H1 (cell line): ENCODE measurements at regions not wholly inside any gene's neighbourhood (a gene's known extent, or its start where the extent isn't known, plus 50 kb on each side); places are given as distances from the start of the nearest gene placed in this dataset.
"Not testable (repeated sequence)": the region's sequence is repeated elsewhere in the genome, so short reads cannot be mapped to it uniquely, and the experiment has no call there.

Experiments
- CTCF ChIA-PET: fragments of 300-600 bp; sonication (Branson Sonifier 250); formaldehyde crosslinking; loops from one replicate; lab custom pipeline; 2021; ENCODE audit not compliant: partially characterized antibody; lab: Charles Lee
- POLR2A ChIA-PET: fragments of 300-600 bp; sonication (Branson Sonifier 250); formaldehyde crosslinking; loops from one replicate; lab custom pipeline; 2021; ENCODE audit warnings: inconsistent platforms; ENCODE audit not compliant: partially characterized antibody; lab: Charles Lee
- DNase-seq, 2 experiments: peaks; one replicate each; pipeline versions ENCODE4 v3.0.0 to v3.0.0-alpha.2; 2010 to 2022; ENCODE audit warnings: low spot score in 2 of 2, low read depth in 1 of 2, mixed read lengths in 1 of 2
- FAIRE-seq: peaks from 2 replicates; lab custom pipeline; 2011; peaks lifted over from hg19 to GRCh38; lab: Jason Lieb, UNC
- H2AFZ ChIP-seq: 2 replicates; pipeline ENCODE4 v1.8.1; 2012; ENCODE audit warnings: low read length, inconsistent platforms
- H2AK5ac ChIP-seq: 2 replicates; pipeline ENCODE4 v1.6.1; 2013; ENCODE audit warnings: low read depth, low read length
- H2BK120ac ChIP-seq: replicated peaks from 2 replicates; pipeline ENCODE3; 2013; ENCODE audit warnings: low read depth, low read length, inconsistent platforms
- H2BK12ac ChIP-seq: 2 replicates; pipeline ENCODE4 v1.6.1; 2013; ENCODE audit warnings: low read depth, low read length
- H2BK15ac ChIP-seq: 2 replicates; pipeline ENCODE4 v1.6.1; 2013; ENCODE audit warnings: low read length
- H2BK20ac ChIP-seq: 2 replicates; pipeline ENCODE4 v1.6.1; 2013; ENCODE audit warnings: low read length
- H2BK5ac ChIP-seq: 2 replicates; pipeline ENCODE4 v1.6.1; 2013; ENCODE audit warnings: low read depth, low read length
- H3K14ac ChIP-seq: 2 replicates; pipeline ENCODE4 v1.6.1; 2013; ENCODE audit warnings: inconsistent platforms; ENCODE audit not compliant: insufficient read length
- H3K18ac ChIP-seq: 2 replicates; pipeline ENCODE4 v1.6.1; 2013; ENCODE audit warnings: low read length; ENCODE audit errors: extremely low read depth
- H3K23ac ChIP-seq: 2 replicates; pipeline ENCODE4 v1.6.1; 2013; ENCODE audit warnings: inconsistent platforms; ENCODE audit not compliant: insufficient read length
- H3K23me2 ChIP-seq: 2 replicates; pipeline ENCODE4 v1.6.1; 2013; ENCODE audit warnings: low read depth, low read length
- H3K27ac ChIP-seq: 2 replicates; pipeline ENCODE4 v1.6.1; 2011; ENCODE audit warnings: low read depth, low read length, inconsistent platforms
- H3K27me3 ChIP-seq, 4 experiments: replicated peaks in 1 of 4; 1 replicate in 1 of 4; 2 replicates in 3 of 4; pipeline versions ENCODE4 v1.6.1 to v1.8.1; 2011 to 2013; ENCODE audit warnings: low read length in 3 of 4, mild to moderate bottlenecking in 3 of 4, inconsistent platforms in 2 of 4, mixed read lengths in 2 of 4, moderate library complexity in 1 of 4; ENCODE audit not compliant: control insufficient read depth in 3 of 4, insufficient read depth in 3 of 4; ENCODE audit errors: extremely low read depth in 1 of 4
- H3K36me3 ChIP-seq, 4 experiments: 2 replicates each; pipeline versions ENCODE4 v1.6.1 to v1.8.1; 2011 to 2013; ENCODE audit warnings: mild to moderate bottlenecking in 4 of 4, low read length in 3 of 4, moderate library complexity in 2 of 4, control low read depth in 1 of 4, inconsistent platforms in 1 of 4; ENCODE audit not compliant: insufficient read depth in 4 of 4, control insufficient read depth in 2 of 4
- H3K4ac ChIP-seq: replicated peaks from 2 replicates; pipeline ENCODE3; 2013; ENCODE audit warnings: low read length, low read depth, mixed read lengths, inconsistent platforms; ENCODE audit not compliant: insufficient read length
- H3K4me1 ChIP-seq, 4 experiments: replicated peaks in 1 of 4; 1 replicate in 1 of 4; 2 replicates in 3 of 4; pipeline versions ENCODE4 v1.6.1 to v1.8.1; 2011 to 2013; ENCODE audit warnings: low read length in 3 of 4, inconsistent platforms in 2 of 4, mixed read lengths in 1 of 4; ENCODE audit not compliant: insufficient read depth in 4 of 4, control insufficient read depth in 3 of 4
- H3K4me2 ChIP-seq, 2 experiments: 2 replicates each; pipeline versions ENCODE4 v1.6.1 to v1.8.1; 2011 to 2013; ENCODE audit warnings: low read depth in 2 of 2, low read length in 2 of 2, control low read depth in 1 of 2, inconsistent platforms in 1 of 2, mild to moderate bottlenecking in 1 of 2; ENCODE audit not compliant: insufficient read depth in 1 of 2
- H3K4me3 ChIP-seq, 4 experiments: fragments of 200-600, 300-600 bp in 1 of 4; sonication (generic), shearing (Covaris generic), sonication (Bioruptor Twin) in 1 of 4; 2 replicates each; pipeline versions ENCODE4 v1.5.1 to v1.8.1; 2011 to 2016; ENCODE audit warnings: low read length in 4 of 4, low read depth in 3 of 4, control low read depth in 2 of 4, inconsistent platforms in 2 of 4, mild to moderate bottlenecking in 2 of 4, mixed read lengths in 1 of 4, moderate library complexity in 1 of 4; ENCODE audit not compliant: insufficient read depth in 2 of 4; ENCODE audit errors: extremely low read depth in 1 of 4
- H3K56ac ChIP-seq: replicated peaks from 2 replicates; pipeline ENCODE3; 2013; ENCODE audit warnings: low read depth, mild to moderate bottlenecking, mixed read lengths, low read length, inconsistent platforms; ENCODE audit not compliant: insufficient read length
- H3K79me1 ChIP-seq: 2 replicates; pipeline ENCODE4 v1.6.1; 2013; ENCODE audit warnings: low read depth, low read length, control low read depth
- H3K79me2 ChIP-seq, 2 experiments: 2 replicates each; pipeline versions ENCODE4 v1.6.1 to v1.8.1; 2012 to 2013; ENCODE audit warnings: low read length in 2 of 2, mild to moderate bottlenecking in 2 of 2, inconsistent platforms in 1 of 2; ENCODE audit not compliant: insufficient read depth in 2 of 2, control insufficient read depth in 1 of 2
- H3K9ac ChIP-seq, 4 experiments: replicated peaks in 1 of 4; 1 replicate in 1 of 4; 2 replicates in 3 of 4; pipeline versions ENCODE4 v1.6.1 to v1.8.1; 2011 to 2013; ENCODE audit warnings: low read depth in 3 of 4, low read length in 3 of 4, control low read depth in 2 of 4, mild to moderate bottlenecking in 2 of 4, moderate library complexity in 2 of 4, inconsistent platforms in 1 of 4; ENCODE audit errors: extremely low read depth in 1 of 4
- H3K9me3 ChIP-seq, 2 experiments: 2 replicates each; pipeline versions ENCODE4 v1.6.1 to v1.8.1; 2012 to 2013; ENCODE audit warnings: mild to moderate bottlenecking in 2 of 2, moderate library complexity in 2 of 2, control low read depth in 1 of 2, inconsistent platforms in 1 of 2, low read depth in 1 of 2, low read length in 1 of 2, mixed read lengths in 1 of 2; ENCODE audit not compliant: insufficient read depth in 2 of 2
- H4K20me1 ChIP-seq, 2 experiments: replicated peaks in 1 of 2; 2 replicates each; pipeline versions ENCODE3 to v1.8.1; 2011 to 2013; ENCODE audit warnings: inconsistent platforms in 2 of 2, low read length in 2 of 2, mild to moderate bottlenecking in 1 of 2; ENCODE audit not compliant: insufficient read depth in 2 of 2, control insufficient read depth in 1 of 2
- H4K5ac ChIP-seq: 2 replicates; pipeline ENCODE4 v1.6.1; 2013; ENCODE audit warnings: low read length, low read depth, mixed read lengths, inconsistent platforms; ENCODE audit not compliant: insufficient read length
- H4K8ac ChIP-seq: 2 replicates; pipeline ENCODE4 v1.8.0; 2013; ENCODE audit warnings: mild to moderate bottlenecking, moderate library complexity, low read length, inconsistent platforms; ENCODE audit not compliant: insufficient read depth; ENCODE audit errors: extremely low read depth
- H4K91ac ChIP-seq: replicated peaks from 2 replicates; pipeline ENCODE3; 2013; ENCODE audit warnings: low read length, mixed read lengths, inconsistent platforms; ENCODE audit not compliant: insufficient read length
- whole genome bisulfite sequencing, 2 experiments: shearing (Covaris generic) in 1 of 2; methylation state at CpG; one replicate each; pipeline versions ENCODE4 v1.1.6 to v1.1.7; 2013 to 2015; ENCODE audit warnings: low lambda C conversion rate in 2 of 2, mixed read lengths in 2 of 2, inconsistent platforms in 1 of 2, low coverage in 1 of 2, missing lambda C conversion rate in 1 of 2; ENCODE audit not compliant: insufficient replicate concordance in 2 of 2, insufficient coverage in 1 of 2, insufficient read length in 1 of 2; ENCODE audit errors: extremely low coverage in 1 of 2, missing lambda C conversion rate in 1 of 2; 5-methylcytosine and 5-hydroxymethylcytosine counted together

DNA sequence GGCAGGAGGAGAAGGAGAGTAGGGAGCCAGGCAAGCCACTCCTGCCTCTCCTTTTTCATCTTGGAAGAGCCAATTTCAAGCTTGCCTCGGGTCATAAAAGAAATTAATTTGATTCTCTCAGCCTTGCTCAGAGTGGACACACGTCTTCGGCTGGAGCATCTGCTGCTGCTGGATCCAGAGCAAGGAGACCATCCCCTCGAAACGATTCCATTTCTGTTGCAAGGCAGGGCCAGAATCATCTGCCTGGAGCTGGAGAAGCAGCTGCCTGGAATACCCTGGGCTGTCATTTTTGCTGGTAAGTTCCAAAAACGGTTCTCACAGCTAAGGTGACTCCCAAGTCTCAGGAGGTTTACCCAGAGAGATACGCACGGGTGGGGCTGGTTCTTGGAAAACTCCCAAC is 103.3 kb downstream of the NPIPA5 start:
- H3K18ac ChIP-seq, H3K27me3 ChIP-seq, H2AK5ac ChIP-seq, H4K20me1 ChIP-seq, H3K4me2 ChIP-seq, H3K9ac ChIP-seq, H3K23ac ChIP-seq, H2BK15ac ChIP-seq, DNase-seq, H2BK20ac ChIP-seq, H2BK12ac ChIP-seq, H3K9me3 ChIP-seq, H4K5ac ChIP-seq, CTCF ChIA-PET, H3K4me1 ChIP-seq, H3K27ac ChIP-seq, H3K4ac ChIP-seq, H2BK120ac ChIP-seq, H3K14ac ChIP-seq, H4K91ac ChIP-seq, H3K23me2 ChIP-seq, H3K36me3 ChIP-seq, H3K79me1 ChIP-seq, H2AFZ ChIP-seq, H3K56ac ChIP-seq, H2BK5ac ChIP-seq, FAIRE-seq, H3K4me3 ChIP-seq, H4K8ac ChIP-seq, H3K79me2 ChIP-seq: not testable (repeated sequence)
- POLR2A ChIA-PET: interaction anchor here (0.6 kb wide), 1 partner anchor 73 kb away, joined by 3 read pairs; no protein-coding TSS in a partner anchor
- 93% methylated on average over 5 of the region's 8 CpGs; no CpG with 5 or more reads in 1 of the 2 experiments for WGBS, 2 experiments

- H4K5ac ChIP-seq, H3K18ac ChIP-seq, H4K91ac ChIP-seq, H3K56ac ChIP-seq, H3K9me3 ChIP-seq, H2BK120ac ChIP-seq, H3K79me1 ChIP-seq, H3K14ac ChIP-seq, H2BK12ac ChIP-seq, H3K4me2 ChIP-seq, H2BK15ac ChIP-seq, H2AK5ac ChIP-seq, H4K20me1 ChIP-seq, DNase-seq, H2BK5ac ChIP-seq, H3K4me1 ChIP-seq, POLR2A ChIA-PET, H3K4me3 ChIP-seq, H3K36me3 ChIP-seq, CTCF ChIA-PET, H3K4ac ChIP-seq, H3K9ac ChIP-seq, H3K27me3 ChIP-seq, H2BK20ac ChIP-seq, FAIRE-seq, H3K79me2 ChIP-seq, H4K8ac ChIP-seq, H2AFZ ChIP-seq, H3K23me2 ChIP-seq, H3K23ac ChIP-seq, H3K27ac ChIP-seq: not testable (repeated sequence)
- WGBS, 2 experiments: 100% methylated on average over 1 of the region's 1 CpG; no CpG with 5 or more reads in 1 of the 2 experiments
Observed at GRCh38 chr16:15273964-15274363, 104.1 kb downstream of the NPIPA5 start.
